Islet precursor cell (in vitro differentiated cells): ENCODE measurements at regions not wholly inside any gene's neighbourhood (a gene's known extent, or its start where the extent isn't known, plus 50 kb on each side); places are given as distances from the start of the nearest gene placed in this dataset.

Experiments
- DNase-seq: peaks from one replicate; pipeline ENCODE4 v3.0.0-alpha.2; 2018

DNA sequence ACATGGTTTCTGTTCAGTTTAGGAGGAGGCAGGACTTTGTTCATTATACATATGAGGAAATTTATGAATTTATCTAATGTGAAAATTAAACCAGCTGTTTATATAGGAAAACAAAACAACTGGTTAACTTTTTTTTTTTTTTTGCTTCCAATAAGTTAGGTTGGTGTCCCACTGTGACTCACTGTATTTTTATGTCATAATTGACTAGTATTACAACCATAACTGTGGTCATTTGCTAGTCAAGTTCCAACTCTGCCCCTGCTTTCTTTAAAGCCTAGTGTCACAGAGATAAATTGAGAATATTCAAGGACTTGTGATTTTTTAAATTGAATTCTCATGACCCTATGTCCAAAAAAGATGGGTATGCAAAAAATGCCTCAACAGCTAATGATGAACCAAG lies 227.7 kb downstream of the BCAT1 start:
- DNase-seq = no peak

DNA sequence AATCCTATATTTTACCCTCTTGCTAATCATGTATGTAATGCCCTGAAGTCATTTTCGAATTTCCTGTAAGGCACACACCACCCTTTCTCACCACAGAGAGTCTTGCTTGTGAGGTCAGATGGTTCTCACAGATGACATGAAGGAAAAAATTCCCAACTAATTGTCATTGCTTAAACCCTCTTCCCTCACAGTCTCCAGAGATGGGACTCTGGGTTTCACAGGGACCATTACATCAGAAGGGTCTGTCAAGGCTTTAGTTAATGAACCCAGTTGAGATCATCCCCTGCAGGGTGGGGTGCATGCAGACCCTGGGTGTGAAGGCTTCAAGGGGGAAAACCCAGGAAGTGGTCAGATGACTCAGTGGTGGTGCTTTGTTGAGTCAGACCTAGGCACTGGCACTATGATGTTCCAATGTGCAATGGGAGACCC lies 229.6 kb downstream of the BCAT1 start:
- peak; percentile 95 for DNase-seq

DNA sequence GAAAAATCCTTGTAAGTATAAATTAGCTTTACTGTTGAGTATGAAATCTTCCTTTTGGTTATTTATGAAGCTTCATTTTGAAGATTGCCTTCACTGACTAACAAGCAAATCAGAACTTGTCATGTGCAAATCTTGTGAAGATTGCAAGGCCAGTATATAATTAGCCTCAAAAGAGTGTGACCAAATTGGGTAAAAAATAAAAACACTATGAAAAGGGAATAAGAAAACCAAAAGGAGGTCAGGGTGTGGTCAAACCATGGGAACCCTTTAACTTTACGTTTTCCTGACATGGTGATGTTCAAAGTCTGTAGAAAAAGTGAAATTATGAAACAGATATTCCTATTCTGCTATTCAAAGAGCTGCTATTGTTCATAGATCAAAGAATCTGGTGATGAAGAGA lies 230.3 kb downstream of the BCAT1 start:
- DNase-seq = no peak

GRCh38 chr12:24714237-24714636 lies 234.7 kb downstream of the BCAT1 start:
- no peak for DNase-seq

GRCh38 chr12:24711056-24712008 lies 237.6 kb downstream of the BCAT1 start:
- DNase-seq = no peak

DNA sequence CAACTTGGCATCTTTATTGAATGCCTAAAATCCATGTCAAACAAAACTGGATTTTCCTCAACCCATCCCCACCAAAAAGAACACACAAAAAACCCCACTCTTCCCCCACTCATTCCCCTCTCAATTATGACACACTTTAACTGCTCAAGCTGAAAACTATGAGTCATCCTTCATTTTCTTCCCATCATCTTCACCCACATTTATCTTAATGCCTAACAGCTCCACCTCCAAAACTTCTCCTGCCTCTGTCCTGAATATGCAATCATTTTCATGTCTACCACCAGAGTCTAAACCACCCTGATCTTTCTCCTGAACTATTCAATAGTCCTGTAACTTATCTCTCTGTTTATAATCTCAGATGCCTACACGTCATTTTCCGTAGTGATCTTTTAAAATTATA lies 239.7 kb downstream of the BCAT1 start:
- DNase-seq = no peak

- no peak for DNase-seq
Observed at GRCh38 chr12:24708718-24709117, 240.2 kb downstream of the BCAT1 start.

DNA sequence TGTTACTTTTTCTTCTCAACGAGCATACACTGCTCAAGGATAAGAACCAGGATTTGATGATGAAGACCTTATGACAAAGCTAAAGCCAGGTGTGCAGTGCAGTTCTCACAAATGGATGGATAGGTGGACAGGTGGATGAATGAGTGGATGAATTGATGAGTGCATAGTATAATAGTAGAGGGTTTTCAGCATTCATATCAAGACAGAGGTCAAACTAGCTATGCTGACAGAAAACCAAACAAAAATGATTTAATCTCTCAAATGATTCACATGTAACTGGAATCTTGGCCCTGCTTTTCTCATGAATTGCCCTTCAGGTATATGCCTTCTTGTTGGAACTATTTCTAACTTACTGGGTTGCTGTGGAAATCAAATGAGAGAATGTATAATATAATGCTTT lies 240.9 kb downstream of the BCAT1 start:
- no peak for DNase-seq

DNA sequence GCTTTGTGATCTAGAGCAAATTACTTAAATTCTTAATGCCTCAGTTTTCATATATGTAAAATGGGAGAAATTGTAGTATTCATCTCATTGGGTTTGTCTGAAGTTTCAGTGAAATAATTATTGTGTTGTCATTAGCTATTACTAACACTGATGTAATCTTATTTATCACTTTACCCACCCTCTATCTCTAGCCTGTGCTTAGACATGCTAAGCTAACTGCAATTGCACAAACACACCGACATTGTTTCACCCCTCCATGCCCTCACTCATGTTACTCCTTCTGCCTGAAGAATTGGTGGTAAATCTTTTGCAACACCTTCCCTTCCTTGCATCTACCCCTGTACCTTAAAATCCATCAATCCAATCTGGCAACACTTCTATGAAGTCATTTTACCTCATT lies 241.6 kb downstream of the BCAT1 start:
- DNase-seq = no peak

GRCh38 chr12:24705741-24706358 lies 243.1 kb downstream of the BCAT1 start:
- no peak for DNase-seq

DNA sequence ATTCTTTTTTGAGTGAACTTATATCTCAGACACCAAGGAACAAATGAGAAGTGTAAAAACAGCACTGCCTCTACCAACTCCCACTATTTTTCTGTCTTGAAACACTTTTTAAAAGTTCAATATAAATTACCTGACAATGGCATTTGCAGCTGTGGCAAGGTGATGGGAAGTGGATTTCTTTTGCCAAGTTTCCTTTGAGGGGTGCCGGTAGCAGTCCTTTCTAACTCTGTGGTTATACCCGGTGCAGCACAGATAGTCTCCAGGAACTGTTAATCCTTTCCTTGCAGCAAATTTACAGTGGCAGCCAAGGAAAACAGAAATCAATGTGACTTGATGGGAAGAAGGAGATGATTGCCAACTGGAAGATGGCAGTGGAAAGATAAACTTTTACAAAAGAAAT lies 243.7 kb downstream of the BCAT1 start:
- no peak for DNase-seq

DNA sequence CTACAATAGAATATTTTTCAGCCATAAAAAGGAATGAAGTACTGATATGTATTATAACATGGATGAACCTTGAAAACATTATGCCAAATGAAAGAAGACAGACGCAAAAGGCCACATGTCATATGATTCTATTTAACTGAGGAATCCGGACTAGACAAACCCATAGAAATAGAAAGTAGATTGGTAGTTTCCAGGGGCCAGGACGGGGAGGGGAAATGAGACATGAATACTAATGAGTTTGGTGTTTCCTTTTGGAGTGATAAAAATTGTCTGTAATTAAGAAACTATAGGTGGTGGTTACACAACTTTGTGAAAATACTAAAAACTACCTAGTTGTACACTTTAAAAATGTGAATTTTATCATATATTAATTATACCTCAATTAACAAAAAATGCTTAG lies 247.6 kb downstream of the BCAT1 start:
- no peak for DNase-seq

DNA sequence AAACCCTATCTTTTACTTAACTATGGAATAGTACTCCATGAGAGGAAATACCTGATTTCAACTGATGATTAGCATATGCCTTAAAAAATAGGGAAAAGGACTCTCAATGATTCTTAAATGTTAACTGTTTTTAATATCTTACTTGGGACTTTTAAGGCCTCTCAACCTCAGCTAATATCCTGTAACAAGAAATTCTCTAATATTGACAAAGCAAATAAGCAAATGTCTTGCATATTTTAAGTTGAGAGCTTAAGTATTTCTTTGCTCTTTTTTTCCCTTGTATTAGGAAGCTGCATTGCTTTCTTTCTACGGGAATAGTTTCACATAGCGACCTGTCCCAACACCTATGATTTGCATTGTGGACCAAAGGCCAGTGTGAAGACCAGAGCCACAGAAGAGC lies 249.9 kb downstream of the BCAT1 start:
- no peak for DNase-seq

GRCh38 chr12:24697769-24698168 lies 251.1 kb downstream of the BCAT1 start:
- DNase-seq = no peak

- DNase-seq = no peak
Observed at GRCh38 chr12:24697295-24697694, 251.6 kb downstream of the BCAT1 start.

GRCh38 chr12:24696800-24697199 lies 252.1 kb downstream of the BCAT1 start:
- no peak for DNase-seq

- no peak for DNase-seq
Observed at GRCh38 chr12:24695657-24696329, 253.1 kb downstream of the BCAT1 start.

DNA sequence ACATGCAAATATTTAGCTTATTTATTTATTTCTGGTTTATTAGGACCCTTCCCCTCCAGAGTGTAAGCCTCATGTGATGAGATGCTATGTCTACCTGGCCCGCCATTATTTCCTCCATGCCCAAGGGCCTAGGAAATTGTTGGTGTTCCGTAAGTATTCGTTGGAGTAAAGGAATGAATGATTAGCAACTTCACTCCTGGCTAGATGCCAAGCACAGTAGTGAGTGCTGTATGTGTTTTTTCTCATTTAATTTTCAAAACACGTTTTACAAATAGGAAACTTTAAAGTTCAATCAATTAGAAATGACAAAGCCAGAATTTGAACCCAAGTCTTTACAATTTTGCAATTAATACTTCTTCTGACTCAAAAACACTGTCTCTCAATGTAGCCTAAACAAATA lies 253.8 kb downstream of the BCAT1 start:
- DNase-seq = no peak

DNA sequence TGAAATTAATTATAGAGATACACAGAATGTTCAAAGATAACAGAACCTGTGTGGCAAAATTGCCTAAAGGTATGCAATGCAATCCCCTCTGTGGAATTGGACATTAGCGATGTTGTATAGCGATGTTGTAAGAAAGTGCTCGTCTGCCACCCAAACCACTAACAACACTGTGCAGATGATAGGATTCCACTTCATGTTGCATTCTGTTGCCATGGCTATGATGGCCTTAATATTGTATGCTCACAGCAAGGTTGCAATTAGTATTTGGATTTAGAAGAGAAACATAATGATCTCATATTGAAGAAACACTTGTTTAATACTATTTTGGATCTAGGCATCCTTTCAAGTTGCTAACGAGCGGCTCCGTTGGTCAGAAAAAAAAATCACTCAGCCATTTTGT lies 260.3 kb downstream of the BCAT1 start:
- no peak for DNase-seq

DNA sequence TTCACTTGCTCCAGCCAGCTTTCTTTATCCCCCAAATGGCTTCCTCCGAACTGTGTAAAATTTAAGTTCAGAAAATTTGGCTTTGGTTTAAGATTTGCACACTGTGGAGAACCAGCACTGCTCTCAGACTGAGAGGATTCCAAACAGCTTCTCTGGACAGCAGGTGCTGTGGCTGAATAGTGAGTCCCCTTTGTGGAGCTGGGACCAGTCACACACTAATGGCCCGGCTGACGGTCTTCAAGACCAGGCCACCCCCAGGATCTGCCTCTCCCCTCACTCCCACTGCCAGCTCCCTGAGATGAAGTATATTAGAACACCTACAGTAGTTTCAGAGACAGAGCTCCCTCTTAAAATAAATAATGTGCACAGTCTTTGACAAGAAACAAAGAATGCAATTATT lies 267.3 kb downstream of the BCAT1 start:
- DNase-seq = no peak

- no peak for DNase-seq
Observed at GRCh38 chr12:24679126-24679525, 269.8 kb downstream of the BCAT1 start.

DNA sequence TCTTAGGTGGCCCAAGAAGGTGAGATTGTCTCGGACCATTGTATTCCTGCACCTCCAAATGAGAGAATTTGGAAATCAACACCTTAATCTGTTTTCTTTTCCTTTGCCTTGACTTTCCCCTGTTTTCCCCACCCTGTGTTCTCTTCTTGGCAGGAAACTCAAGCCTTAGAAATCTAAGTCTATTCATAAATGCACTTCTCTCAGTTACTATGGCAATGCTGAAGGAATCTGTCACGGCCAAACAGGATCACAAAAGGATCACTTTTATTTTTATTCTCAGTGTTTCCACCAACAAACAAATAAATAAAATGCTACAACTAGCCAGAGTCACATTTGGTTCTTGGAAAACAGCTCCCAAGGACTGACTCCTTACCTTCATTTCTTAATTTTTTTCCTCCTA lies 270.5 kb downstream of the BCAT1 start:
- no peak for DNase-seq

GRCh38 chr12:24668563-24668962 lies 280.3 kb downstream of the BCAT1 start:
- DNase-seq = no peak
